ENCODE measurements at regions not wholly inside any gene's neighbourhood (a gene's known extent, or its start where the extent isn't known, plus 50 kb on each side); places are given as distances from the start of the nearest gene placed in this dataset.

- Histone ChIP-seq H3K4me1 (no peaks in the 10 kb centered on the region), H3K9me3 (ENCODE audit: control insufficient read depth, low read length) (no peaks in the 10 kb centered on the region), H3K36me3 (ENCODE audit: control insufficient read depth, insufficient read depth, low read length) (no peaks in the 10 kb centered on the region), H3K4me2 (ENCODE audit: low read length) (no peak overlapping the region), H2AFZ (no peak overlapping the region), H3K79me2 (no peaks in the 10 kb centered on the region), H3K4me3 (ENCODE audit: low read depth, low read length) (no peak overlapping the region), H3K27ac (no peak overlapping the region), H3K27me3 (ENCODE audit: control insufficient read depth, insufficient read depth, low read length) (no peaks in the 10 kb centered on the region), H3K9ac (no peak overlapping the region)
- no peak for TF ChIP-seq CTCF (IDR thresholded peaks at IDR 0.05)
These were observed 459.9 kb downstream of the RAP2B start for GRCh38 chr3:153621953-153622352.

- H3K4me2 ChIP-seq (ENCODE audit: low read length): no peak overlapping the region
- H3K9me3 ChIP-seq (ENCODE audit: control insufficient read depth, low read length): no peaks in the 10 kb centered on the region
- H3K36me3 ChIP-seq (ENCODE audit: control insufficient read depth, insufficient read depth, low read length): no peaks in the 10 kb centered on the region
- no peak for TF ChIP-seq CTCF (IDR thresholded peaks at IDR 0.05)
- H3K9ac ChIP-seq: no peak overlapping the region
- H3K4me3 ChIP-seq (ENCODE audit: low read depth, low read length): no peak overlapping the region
- no peak overlapping the region for H2AFZ ChIP-seq
- no peaks in the 10 kb centered on the region for H3K27me3 ChIP-seq (ENCODE audit: control insufficient read depth, insufficient read depth, low read length)
- no peaks in the 10 kb centered on the region for H3K4me1 ChIP-seq
- no peak overlapping the region for H3K27ac ChIP-seq
- H3K79me2 ChIP-seq: no peaks in the 10 kb centered on the region
These were observed 461.8 kb downstream of the RAP2B start for GRCh38 chr3:153623834-153624233.

- no peaks in the 10 kb centered on the region for H3K79me2 ChIP-seq
- H3K36me3 ChIP-seq (ENCODE audit: control insufficient read depth, insufficient read depth, low read length): no peaks in the 10 kb centered on the region
- H3K9ac ChIP-seq: no peak overlapping the region
- no peak overlapping the region for H3K4me3 ChIP-seq (ENCODE audit: low read depth, low read length)
- H2AFZ ChIP-seq: no peak overlapping the region
- no peak overlapping the region for H3K27ac ChIP-seq
- H3K4me2 ChIP-seq (ENCODE audit: low read length): no peak overlapping the region
- no peaks in the 10 kb centered on the region for H3K9me3 ChIP-seq (ENCODE audit: control insufficient read depth, low read length)
- TF ChIP-seq CTCF (IDR thresholded peaks at IDR 0.05): no peak
- H3K4me1 ChIP-seq: no peaks in the 10 kb centered on the region
- no peaks in the 10 kb centered on the region for H3K27me3 ChIP-seq (ENCODE audit: control insufficient read depth, insufficient read depth, low read length)
These were observed 462.4 kb downstream of the RAP2B start for GRCh38 chr3:153624310-153625030.

- H3K27ac ChIP-seq: no peak overlapping the region
- no peaks in the 10 kb centered on the region for H3K9me3 ChIP-seq (ENCODE audit: control insufficient read depth, low read length)
- H3K79me2 ChIP-seq: no peaks in the 10 kb centered on the region
- H3K36me3 ChIP-seq (ENCODE audit: control insufficient read depth, insufficient read depth, low read length): no peaks in the 10 kb centered on the region
- H3K4me3 ChIP-seq (ENCODE audit: low read depth, low read length): no peak overlapping the region
- no peak for TF ChIP-seq CTCF (IDR thresholded peaks at IDR 0.05)
- no peak overlapping the region for H2AFZ ChIP-seq
- H3K27me3 ChIP-seq (ENCODE audit: control insufficient read depth, insufficient read depth, low read length): no peaks in the 10 kb centered on the region
- no peak overlapping the region for H3K4me2 ChIP-seq (ENCODE audit: low read length)
- H3K4me1 ChIP-seq: no peaks in the 10 kb centered on the region
- H3K9ac ChIP-seq: no peak overlapping the region
These were observed 463.5 kb downstream of the RAP2B start for GRCh38 chr3:153625506-153625905.

- Histone ChIP-seq H3K27me3 (ENCODE audit: control insufficient read depth, insufficient read depth, low read length) (no peaks in the 10 kb centered on the region), H3K9me3 (ENCODE audit: control insufficient read depth, low read length) (no peaks in the 10 kb centered on the region)
These were observed 464.1 kb downstream of the RAP2B start for GRCh38 chr3:153626158-153626557.

More at GRCh38 chr3:153626158-153626557, 464.1 kb downstream of the RAP2B start:
- Histone ChIP-seq H3K4me2 (ENCODE audit: low read length) (no peak overlapping the region), H3K4me1 (no peaks in the 10 kb centered on the region), H3K36me3 (ENCODE audit: control insufficient read depth, insufficient read depth, low read length) (no peaks in the 10 kb centered on the region), H3K4me3 (ENCODE audit: low read depth, low read length) (no peak overlapping the region), H3K27ac (no peak overlapping the region), H2AFZ (no peak overlapping the region), H3K9ac (no peak overlapping the region), H3K79me2 (no peaks in the 10 kb centered on the region)
- TF ChIP-seq CTCF (IDR thresholded peaks at IDR 0.05): no peak

All from parathyroid adenoma (tissue), 2 donors.